HG02759 (cell line): ENCODE measurements at regions not wholly inside any gene's neighbourhood (a gene's known extent, or its start where the extent isn't known, plus 50 kb on each side); places are given as distances from the start of the nearest gene placed in this dataset.

Source experiments
- ATAC-seq: cut with Tn5 transposase; IDR thresholded peaks from one replicate; pipeline ENCODE4 v1.9.1; 2021; ENCODE audit warnings: mild to moderate bottlenecking, moderate library complexity; ENCODE audit not compliant: unreplicated experiment

GRCh38 chr4:12881945-12882584, 602.1 kb downstream of the RAB28 start:
- no peak for ATAC-seq

GRCh38 chr4:12880844-12881243, 603.3 kb downstream of the RAB28 start:
- no peak for ATAC-seq

- ATAC-seq: no peak
These were observed 604.6 kb downstream of the RAB28 start for GRCh38 chr4:12879496-12879895.

GRCh38 chr4:12875640-12876243, 608.4 kb downstream of the RAB28 start:
- no peak for ATAC-seq

- no peak for ATAC-seq
These were observed 610.8 kb downstream of the RAB28 start for GRCh38 chr4:12873351-12873750.

GRCh38 chr4:12861422-12861821, 622.7 kb downstream of the RAB28 start:
- no peak for ATAC-seq

- ATAC-seq: no peak
These were observed 631.5 kb downstream of the RAB28 start for GRCh38 chr4:12852338-12853307.

GRCh38 chr4:12846368-12846767, 637.8 kb downstream of the RAB28 start:
- no peak for ATAC-seq

- ATAC-seq: no peak
These were observed 640.0 kb downstream of the RAB28 start for GRCh38 chr4:12844141-12844540.

GRCh38 chr4:12827966-12828365, 656.2 kb downstream of the RAB28 start:
- ATAC-seq: no peak

GRCh38 chr4:12791536-12791935, 692.6 kb downstream of the RAB28 start:
- ATAC-seq: no peak

GRCh38 chr4:12787261-12787660, 696.9 kb downstream of the RAB28 start:
- ATAC-seq: no peak

GRCh38 chr4:12778706-12779105, 705.4 kb downstream of the RAB28 start:
- ATAC-seq: no peak

GRCh38 chr4:12778191-12778590, 705.9 kb downstream of the RAB28 start:
- no peak for ATAC-seq

GRCh38 chr4:12770351-12770750, 713.8 kb downstream of the RAB28 start:
- ATAC-seq: no peak

- no peak for ATAC-seq
These were observed 722.4 kb downstream of the RAB28 start for GRCh38 chr4:12761694-12762093.

GRCh38 chr4:12747154-12747553, 737.0 kb downstream of the RAB28 start:
- ATAC-seq: no peak

GRCh38 chr4:12746221-12746620, 737.9 kb downstream of the RAB28 start:
- no peak for ATAC-seq

- ATAC-seq: no peak
These were observed 749.6 kb downstream of the RAB28 start for GRCh38 chr4:12734586-12734985.

GRCh38 chr4:12729384-12729783, 754.8 kb downstream of the RAB28 start:
- ATAC-seq: no peak

GRCh38 chr4:12724510-12724909, 759.6 kb downstream of the RAB28 start:
- no peak for ATAC-seq
